Adrenal gland (tissue), 5 donors: ENCODE measurements at regions not wholly inside any gene's neighbourhood (a gene's known extent, or its start where the extent isn't known, plus 50 kb on each side); places are given as distances from the start of the nearest gene placed in this dataset.

Source experiments
- POLR2A ChIP-seq, 2 donors: fragments of 450-650 bp; IDR thresholded peaks; one replicate each; pipeline ENCODE4 v1.6.1; 2017; ENCODE audit warnings: antibody characterized with exemption in 2 of 2, mild to moderate bottlenecking in 2 of 2, moderate library complexity in 1 of 2
- TF ChIP-seq, protein P1 (sequence below), 6 experiments: fragments of 450-650 bp in 4 of 6; fragments of 200-600 bp in 2 of 6; sonication (generic) in 1 of 6; IDR thresholded peaks; 1 replicate in 5 of 6; 2 replicates in 1 of 6; pipeline versions ENCODE4 v1.5.1 to v1.8.0; 2016 to 2021; ENCODE audit warnings: antibody characterized with exemption in 6 of 6, mild to moderate bottlenecking in 2 of 6, moderate library complexity in 1 of 6
- donor health status: DM: no; HTN: no; CAD: no.

DNA sequence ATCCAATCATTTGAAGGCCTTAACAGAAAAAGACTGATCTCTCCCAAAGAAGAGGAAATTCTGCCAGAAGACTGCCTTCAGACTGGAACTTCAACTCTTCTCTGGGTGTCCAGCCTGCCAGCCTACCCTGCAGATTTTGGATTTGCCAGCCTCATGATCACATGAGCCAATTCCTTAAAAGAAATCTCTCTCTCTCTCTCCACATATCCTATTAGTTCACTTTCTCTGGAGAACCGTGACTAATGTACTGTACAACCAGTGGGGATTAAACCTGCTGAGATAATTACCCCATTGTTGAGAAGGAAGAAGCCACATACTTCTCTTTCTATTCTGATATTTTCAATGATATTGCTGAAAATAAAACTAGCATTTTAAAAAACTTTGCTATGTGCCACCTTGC is 711.3 kb upstream of the AMOT start:
- TF ChIP-seq POLR2A (IDR thresholded peaks at IDR 0.05) = no peak
- TF ChIP-seq, protein P1, sequence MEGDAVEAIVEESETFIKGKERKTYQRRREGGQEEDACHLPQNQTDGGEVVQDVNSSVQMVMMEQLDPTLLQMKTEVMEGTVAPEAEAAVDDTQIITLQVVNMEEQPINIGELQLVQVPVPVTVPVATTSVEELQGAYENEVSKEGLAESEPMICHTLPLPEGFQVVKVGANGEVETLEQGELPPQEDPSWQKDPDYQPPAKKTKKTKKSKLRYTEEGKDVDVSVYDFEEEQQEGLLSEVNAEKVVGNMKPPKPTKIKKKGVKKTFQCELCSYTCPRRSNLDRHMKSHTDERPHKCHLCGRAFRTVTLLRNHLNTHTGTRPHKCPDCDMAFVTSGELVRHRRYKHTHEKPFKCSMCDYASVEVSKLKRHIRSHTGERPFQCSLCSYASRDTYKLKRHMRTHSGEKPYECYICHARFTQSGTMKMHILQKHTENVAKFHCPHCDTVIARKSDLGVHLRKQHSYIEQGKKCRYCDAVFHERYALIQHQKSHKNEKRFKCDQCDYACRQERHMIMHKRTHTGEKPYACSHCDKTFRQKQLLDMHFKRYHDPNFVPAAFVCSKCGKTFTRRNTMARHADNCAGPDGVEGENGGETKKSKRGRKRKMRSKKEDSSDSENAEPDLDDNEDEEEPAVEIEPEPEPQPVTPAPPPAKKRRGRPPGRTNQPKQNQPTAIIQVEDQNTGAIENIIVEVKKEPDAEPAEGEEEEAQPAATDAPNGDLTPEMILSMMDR (IDR thresholded peaks at IDR 0.05) = no peak
